Endothelial cell of hepatic sinusoid (primary cell): ENCODE measurements at regions not wholly inside any gene's neighbourhood (a gene's known extent, or its start where the extent isn't known, plus 50 kb on each side); places are given as distances from the start of the nearest gene placed in this dataset.

Experiments
- in situ Hi-C: cut with HindIII; loops from 2 replicates; pipeline ENCODE4 v1.10.0; 2017; ENCODE audit warnings: low sequenced_read_pairs

DNA sequence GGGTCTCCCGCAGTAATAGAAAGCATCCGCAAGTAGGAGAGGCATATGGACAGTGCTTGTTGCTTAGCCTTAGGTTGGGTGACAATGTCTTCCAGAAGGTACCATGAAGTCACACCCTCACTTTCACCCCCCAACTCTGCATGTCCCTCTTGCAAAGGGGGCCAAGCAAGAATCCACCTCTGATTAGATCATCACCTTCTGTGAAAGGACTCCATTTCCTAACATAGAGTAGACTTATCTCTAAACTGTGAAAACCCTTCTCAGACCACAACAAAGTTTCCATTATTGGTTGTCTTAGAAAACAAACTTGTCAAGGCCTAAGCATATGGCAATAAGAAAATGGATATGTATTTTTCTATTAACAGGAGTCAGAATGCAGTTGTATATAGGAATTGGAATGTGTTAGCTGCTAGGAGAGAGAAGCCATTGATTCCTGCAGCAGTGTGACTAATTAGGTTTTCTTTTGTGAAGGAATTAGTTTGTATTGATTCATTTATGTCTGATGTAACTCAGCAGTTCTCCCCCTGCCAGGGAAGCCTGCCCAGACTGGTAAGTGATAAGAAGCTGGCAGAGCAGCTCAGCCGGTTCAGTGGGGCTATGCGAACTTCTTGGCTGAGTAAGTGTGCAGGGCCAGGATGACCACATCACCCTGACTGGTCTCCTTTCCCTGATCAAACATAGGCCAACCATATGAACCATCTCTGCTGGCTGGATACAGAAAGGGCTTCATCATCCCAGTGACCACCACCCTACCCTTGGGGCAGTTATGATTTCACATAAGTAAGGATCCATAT lies 107.3 kb upstream of the CCDC196 start:
- in situ Hi-C loops: no loop called here

- in situ Hi-C loops: no loop called here
Observed at GRCh38 chr14:66380143-66380542, 106.0 kb upstream of the CCDC196 start.

GRCh38 chr14:66381755-66382154 lies 104.4 kb upstream of the CCDC196 start:
- in situ Hi-C loops: no loop called here

DNA sequence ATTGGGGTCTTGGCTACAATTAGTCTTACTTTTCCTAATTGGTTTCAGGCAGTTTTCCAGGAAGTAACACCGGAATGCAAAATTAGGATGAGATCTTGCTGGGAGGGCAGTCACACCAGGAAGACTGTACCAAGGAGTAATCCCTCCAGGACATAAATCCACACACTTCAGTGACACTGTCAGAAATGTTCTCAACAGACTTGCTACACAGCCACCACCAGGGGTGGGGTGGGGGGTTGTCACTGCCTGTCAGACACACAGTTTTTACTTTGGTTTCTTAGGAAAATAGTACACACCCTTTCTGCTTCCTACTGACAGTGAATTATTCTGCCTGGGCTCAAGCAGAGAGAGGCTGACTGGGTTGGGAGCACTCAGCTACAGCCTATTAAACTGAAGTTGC lies 102.9 kb upstream of the CCDC196 start:
- in situ Hi-C loops: no loop called here

GRCh38 chr14:66383771-66384170 lies 102.4 kb upstream of the CCDC196 start:
- in situ Hi-C loops: no loop called here

DNA sequence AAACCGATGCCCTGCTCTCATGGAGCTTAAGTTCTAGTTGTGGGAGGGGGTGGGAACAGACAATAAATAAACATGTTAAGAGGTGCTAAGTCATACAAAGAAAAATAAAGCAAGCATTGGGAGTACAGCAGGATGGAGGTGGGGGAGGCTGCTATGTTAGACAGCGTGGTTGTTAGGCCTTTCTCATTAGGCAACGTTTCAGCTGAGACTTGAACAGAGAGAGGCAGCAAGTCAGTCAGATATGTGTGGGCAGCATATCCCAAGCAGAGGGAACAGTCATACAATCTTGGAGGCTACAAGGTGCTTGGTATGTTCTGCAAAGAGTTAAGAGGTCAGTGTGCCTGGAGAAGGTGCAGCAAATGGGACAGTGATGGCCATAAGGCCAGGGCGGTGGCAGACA lies 97.7 kb upstream of the CCDC196 start:
- in situ Hi-C loops: no loop called here

GRCh38 chr14:66389481-66389880 lies 96.7 kb upstream of the CCDC196 start:
- in situ Hi-C loops: no loop called here

DNA sequence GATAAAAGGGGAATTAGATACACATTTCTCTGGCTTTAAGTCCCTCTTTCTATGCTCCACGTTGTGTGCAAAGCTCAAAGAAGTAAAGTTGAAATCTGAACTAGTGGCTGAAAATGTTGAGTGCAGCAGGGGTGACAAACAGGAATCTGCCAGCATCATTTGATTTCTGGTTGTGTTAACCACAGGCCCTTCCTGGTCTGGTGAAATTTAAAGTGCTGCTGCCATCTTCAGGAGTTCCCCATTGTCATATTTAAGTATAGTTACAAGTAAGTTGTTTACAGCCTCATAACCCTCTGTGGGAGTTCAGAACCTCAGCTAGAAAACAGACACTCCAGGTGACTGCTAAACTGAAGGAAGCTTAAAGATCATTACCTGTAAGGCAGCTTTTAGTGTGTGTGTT lies 90.9 kb upstream of the CCDC196 start:
- in situ Hi-C loops: no loop called here

- in situ Hi-C loops: no loop called here
Observed at GRCh38 chr14:66396164-66396563, 90.0 kb upstream of the CCDC196 start.

DNA sequence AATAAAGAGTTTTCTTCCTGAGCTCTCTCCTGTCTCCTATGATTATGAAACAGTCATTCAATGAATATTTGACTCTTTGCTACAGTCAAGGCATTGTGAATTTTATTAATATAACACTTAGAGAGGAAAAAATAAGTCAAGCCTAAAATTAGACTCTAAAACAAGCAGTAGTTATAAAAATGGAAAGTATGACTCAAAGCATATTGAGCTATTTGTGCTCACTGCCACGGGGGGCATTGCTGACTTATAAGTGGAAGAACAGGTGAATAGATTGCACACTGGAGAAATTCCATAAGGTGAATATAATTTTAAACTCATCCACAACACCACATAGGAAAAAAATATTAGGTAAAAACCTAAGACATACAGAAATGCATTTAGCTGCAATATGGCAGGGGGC lies 87.7 kb upstream of the CCDC196 start:
- in situ Hi-C loops: no loop called here

GRCh38 chr14:66401449-66402095 lies 84.6 kb upstream of the CCDC196 start:
- in situ Hi-C loops: loop anchor here (5.0 kb wide), 1 partner anchor 51 kb away; no protein-coding TSS in a partner anchor

DNA sequence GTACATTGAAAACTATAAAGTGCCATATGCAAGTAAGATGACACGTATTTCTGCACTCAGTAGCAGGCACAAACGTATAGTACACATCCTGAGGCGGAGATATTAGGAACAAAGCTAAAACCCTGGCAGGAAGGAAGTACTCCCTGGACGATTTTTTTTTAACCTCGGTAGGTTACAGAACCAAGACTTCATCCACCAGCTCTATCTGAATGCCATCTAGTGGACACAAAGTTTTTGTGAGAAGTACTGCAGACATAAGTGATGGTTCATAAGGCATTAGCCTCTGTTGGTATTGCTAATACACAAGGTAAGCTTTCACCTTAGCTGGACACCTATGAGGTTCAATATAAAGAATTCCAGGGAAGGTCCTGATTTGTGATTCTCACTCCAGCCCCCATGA lies 83.0 kb upstream of the CCDC196 start:
- in situ Hi-C loops: loop anchor here (5.0 kb wide), 1 partner anchor 49 kb away; no protein-coding TSS in a partner anchor

DNA sequence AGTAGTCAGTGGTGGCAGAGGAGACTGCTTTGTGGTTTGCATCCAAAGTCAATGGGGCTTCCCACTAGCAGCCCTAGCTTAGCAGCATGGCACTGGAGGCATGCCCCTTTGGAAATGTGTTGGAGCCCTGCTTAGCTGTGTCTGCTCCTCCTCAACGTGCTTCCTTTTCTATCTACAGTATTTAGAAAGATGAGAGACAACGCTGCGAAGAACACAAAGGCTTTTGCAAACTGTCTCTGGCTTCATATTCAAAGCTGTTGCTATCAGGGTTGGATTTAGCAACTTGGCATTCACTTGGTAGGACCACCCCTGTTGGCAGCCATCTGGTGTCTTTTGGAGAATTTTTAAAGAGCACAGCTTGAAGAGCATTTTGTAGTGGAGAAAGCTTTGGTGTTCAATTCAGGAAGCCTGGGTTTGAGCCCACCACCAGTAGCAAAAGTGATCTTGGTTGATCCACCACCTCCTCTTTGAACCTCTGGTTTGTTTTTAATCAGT lies 82.1 kb upstream of the CCDC196 start:
- in situ Hi-C loops: loop anchor here (5.0 kb wide), 1 partner anchor 48 kb away; no protein-coding TSS in a partner anchor

GRCh38 chr14:66405158-66405557 lies 81.0 kb upstream of the CCDC196 start:
- in situ Hi-C loops: no loop called here

GRCh38 chr14:66413901-66414300 lies 72.3 kb upstream of the CCDC196 start:
- in situ Hi-C loops: no loop called here

- in situ Hi-C loops: no loop called here
Observed at GRCh38 chr14:66414511-66414910, 71.7 kb upstream of the CCDC196 start.

DNA sequence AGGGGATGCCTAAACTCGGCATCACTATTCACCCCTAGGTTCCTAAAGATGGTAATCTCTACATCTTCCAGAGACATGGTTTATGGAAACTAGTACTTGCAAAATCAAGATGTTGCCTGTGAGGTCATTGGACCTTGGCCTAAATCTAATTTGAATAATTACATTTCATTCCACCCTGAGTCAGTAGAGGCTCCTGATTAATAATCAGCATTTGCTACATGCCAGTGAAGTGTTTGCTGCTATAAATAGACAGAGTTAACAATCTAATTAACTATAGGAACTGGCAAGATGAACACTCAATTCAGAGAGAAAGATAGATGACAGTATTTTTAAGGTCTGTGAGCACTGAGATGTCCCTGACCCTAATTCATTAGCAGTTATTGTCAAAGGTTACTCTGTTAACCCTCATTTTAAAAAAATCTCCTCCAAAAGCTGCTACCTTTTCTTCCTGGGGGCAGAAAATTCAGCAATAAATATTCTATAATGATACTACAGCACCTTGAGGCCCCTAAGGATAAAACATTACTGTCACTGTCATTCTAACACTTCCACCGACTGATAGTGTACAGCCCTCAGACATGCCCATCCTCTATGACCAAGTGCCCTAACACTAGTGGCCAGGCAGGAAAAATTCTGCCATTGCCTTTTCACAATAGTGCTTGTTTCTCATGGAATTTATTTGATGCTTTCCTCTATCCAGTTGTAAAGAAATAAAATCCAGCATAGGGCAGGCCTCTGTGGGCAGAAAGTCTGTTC lies 65.7 kb upstream of the CCDC196 start:
- in situ Hi-C loops: no loop called here

DNA sequence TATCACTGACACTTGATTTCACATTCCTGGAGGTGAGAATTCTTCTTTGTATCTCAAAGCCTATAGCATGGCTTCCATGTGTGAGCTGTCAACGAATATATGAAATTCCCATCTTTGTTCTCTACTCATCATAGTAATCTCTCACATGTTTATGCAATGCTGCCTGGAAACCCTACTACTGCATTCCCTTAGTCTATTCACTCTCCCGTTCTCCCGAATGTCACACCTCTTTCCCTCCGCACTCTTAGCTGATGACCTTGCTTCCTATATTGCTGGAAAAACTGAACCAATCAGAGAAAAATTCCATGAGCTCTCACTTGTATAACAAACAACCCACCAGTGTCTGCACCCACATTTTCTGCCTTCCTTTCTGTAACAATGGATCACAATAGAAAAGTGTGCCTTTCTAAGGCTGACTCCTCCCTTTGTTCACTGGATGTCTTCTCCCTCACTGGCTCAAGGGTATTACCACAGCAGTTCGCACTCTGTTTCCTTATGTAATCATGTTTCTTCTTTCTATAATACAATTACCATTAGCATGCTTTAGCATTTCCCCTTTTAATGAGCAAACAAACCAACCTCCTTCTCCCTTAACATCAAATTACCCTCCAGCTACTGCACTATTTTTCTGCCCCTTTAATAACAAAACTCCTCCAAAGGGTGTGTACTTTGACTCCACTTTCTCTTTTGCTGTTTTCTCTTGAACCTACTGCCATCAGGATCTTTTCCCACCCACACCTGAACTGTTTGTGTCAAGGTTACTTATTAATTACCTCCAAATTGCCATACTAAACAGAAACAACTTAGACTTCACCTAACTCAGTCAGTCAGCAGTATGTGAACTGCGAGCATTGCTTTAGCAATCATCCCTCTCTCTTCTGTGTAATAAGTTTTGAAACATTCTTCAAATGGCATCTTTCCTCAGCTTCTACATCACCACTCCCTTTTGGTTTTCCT lies 63.9 kb upstream of the CCDC196 start:
- in situ Hi-C loops: no loop called here

DNA sequence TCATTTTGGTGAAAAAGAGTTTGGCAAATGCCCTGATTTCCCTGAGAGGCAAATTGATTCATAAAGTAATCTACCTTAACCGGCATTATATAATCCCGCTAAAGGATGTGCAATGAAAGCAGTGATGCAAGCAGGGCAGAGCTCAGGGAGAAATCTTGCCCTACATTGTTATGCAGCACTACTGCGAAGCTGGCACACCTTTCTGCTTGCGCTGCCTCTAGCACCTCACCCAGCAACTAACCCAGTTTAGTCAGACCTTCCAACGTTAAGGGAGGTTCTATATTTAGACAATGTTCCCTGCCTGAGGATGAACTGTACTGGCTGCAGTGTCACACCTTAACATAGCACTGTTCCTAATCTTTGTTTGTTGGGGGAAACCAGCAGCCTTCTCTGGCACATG lies 60.8 kb upstream of the CCDC196 start:
- in situ Hi-C loops: no loop called here

DNA sequence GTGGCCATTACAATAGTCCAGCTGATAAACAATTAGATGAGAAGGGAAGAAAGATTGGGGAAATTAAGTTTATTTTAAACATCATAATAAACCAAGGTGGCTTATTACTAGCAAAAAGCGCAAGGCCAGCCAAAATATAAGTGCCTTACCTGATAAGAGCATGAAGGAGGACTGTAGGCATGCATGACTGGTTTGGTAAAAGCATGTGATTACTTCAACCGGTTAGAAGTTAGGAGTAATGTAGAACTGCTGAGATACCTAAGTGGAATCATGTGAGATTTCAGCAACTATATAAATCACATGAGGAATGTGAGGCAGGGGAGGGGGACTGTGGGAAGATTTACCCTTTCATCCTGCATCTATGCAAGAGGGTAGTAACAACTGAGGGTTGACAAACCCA lies 59.7 kb upstream of the CCDC196 start:
- in situ Hi-C loops: no loop called here
